ENCODE measurements at regions not wholly inside any gene's neighbourhood (a gene's known extent, or its start where the extent isn't known, plus 50 kb on each side); places are given as distances from the start of the nearest gene placed in this dataset.

- no peak for DNase-seq (ENCODE audit: low read depth)
- H3K4me3 ChIP-seq (ENCODE audit: low read depth, low read length): no peak overlapping the region
- TF ChIP-seq CTCF (IDR thresholded peaks at IDR 0.05; ENCODE audit: control insufficient read depth, extremely low read depth, insufficient read depth): no peak
Measured at GRCh38 chr14:84961637-84962036, 568.3 kb upstream of the FLRT2 start.

GRCh38 chr14:84963518-84963917 is 566.4 kb upstream of the FLRT2 start:
- TF ChIP-seq CTCF (IDR thresholded peaks at IDR 0.05; ENCODE audit: control insufficient read depth, extremely low read depth, insufficient read depth): no peak
- DNase-seq (ENCODE audit: low read depth): no peak
- no peak overlapping the region for H3K4me3 ChIP-seq (ENCODE audit: low read depth, low read length)

- H3K4me3 ChIP-seq (ENCODE audit: low read depth, low read length): no peak overlapping the region
- TF ChIP-seq CTCF (IDR thresholded peaks at IDR 0.05; ENCODE audit: control insufficient read depth, extremely low read depth, insufficient read depth): no peak
- no peak for DNase-seq (ENCODE audit: low read depth)
Measured at GRCh38 chr14:84965279-84965678, 564.7 kb upstream of the FLRT2 start.

DNA sequence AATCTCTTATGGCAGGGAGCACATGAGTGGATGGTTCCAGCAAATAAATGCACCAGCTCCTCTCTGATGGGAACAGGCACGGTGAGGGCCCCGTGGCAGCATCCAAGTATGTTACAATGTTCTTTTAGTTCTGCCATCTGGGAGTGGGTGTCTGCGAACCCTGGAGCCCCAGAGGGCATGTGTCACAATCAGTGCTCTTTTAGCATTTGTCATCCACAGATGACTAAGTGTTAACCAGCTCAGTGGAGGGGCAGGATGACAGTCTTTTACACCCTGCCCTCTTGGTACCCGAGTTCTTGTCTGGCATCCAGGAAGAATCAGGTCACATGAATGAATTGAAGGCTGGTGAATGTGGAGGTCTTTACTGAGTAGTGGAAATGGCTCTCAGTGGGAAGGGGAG is 560.4 kb upstream of the FLRT2 start:
- no peak for TF ChIP-seq CTCF (IDR thresholded peaks at IDR 0.05; ENCODE audit: control insufficient read depth, extremely low read depth, insufficient read depth)
- no peak overlapping the region for H3K4me3 ChIP-seq (ENCODE audit: low read depth, low read length)
- no peak for DNase-seq (ENCODE audit: low read depth)

- H3K4me3 ChIP-seq (ENCODE audit: low read depth, low read length): no peak overlapping the region
Measured at GRCh38 chr14:84975241-84975902, 554.6 kb upstream of the FLRT2 start.

DNA sequence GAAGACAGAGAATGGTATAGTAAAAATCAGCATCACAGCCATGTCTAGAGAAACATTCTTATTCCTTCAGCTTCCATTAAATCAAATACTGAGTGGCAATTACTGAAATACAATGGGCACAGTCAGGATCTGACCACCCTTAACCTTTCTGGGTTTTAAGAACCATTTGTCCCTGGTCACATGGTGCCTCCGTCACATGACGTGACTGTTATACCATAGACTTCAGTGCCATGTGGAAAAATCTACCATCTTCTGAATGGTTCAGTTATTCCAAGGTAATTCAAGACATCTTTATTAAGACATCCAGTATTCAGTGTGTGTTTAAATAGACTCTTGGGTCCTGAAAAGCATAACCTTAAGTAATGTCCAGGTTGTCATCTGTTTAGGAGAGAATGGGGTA is 553.1 kb upstream of the FLRT2 start:
- DNase-seq (ENCODE audit: low read depth): no peak
- no peak overlapping the region for H3K4me3 ChIP-seq (ENCODE audit: low read depth, low read length)
- TF ChIP-seq CTCF (IDR thresholded peaks at IDR 0.05; ENCODE audit: control insufficient read depth, extremely low read depth, insufficient read depth): no peak

More at GRCh38 chr14:84975241-84975902, 554.6 kb upstream of the FLRT2 start:
- DNase-seq (ENCODE audit: low read depth): no peak
- TF ChIP-seq CTCF (IDR thresholded peaks at IDR 0.05; ENCODE audit: control insufficient read depth, extremely low read depth, insufficient read depth): no peak

- DNase-seq (ENCODE audit: low read depth): no peak
- H3K4me3 ChIP-seq (ENCODE audit: low read depth, low read length): no peak overlapping the region
- no peak for TF ChIP-seq CTCF (IDR thresholded peaks at IDR 0.05; ENCODE audit: control insufficient read depth, extremely low read depth, insufficient read depth)
Measured at GRCh38 chr14:84987042-84987441, 542.9 kb upstream of the FLRT2 start.

Data from LNCaP clone FGC (cell line).